ENCODE measurements at regions not wholly inside any gene's neighbourhood (a gene's known extent, or its start where the extent isn't known, plus 50 kb on each side); places are given as distances from the start of the nearest gene placed in this dataset.
"Not testable (repeated sequence)": the region's sequence is repeated elsewhere in the genome, so short reads cannot be mapped to it uniquely, and the experiment has no call there.

DNA sequence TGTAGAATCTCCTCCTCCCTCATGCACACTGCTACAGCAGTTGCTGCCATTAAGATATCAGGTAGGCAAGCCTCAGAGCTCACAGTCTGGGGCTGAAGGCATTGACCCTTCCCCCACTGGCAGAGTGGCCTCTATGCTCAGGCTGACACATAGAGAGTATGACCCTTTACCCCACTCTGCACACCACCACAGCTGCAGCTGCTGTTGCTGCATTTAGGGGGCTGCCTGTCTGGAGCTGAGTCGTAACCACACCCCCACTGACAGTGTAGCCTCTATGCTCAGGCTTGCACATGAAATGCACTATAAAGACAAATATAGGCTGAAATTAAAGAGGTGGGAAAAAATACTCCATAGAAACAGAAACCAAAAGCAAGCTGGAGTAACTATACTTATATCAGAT lies 289.3 kb upstream of the PABPC4L start:
- intact Hi-C loops (cut with DNase I), result no loop called here
- no peaks in the 10 kb centered on the region for H3K9me3 ChIP-seq
- no peaks in the 10 kb centered on the region for H3K27me3 ChIP-seq
- H3K9ac ChIP-seq (ENCODE audit: low read depth in 2 of 2, low read length in 2 of 2), result no peak overlapping the region
- no peak for TF ChIP-seq CTCF (IDR thresholded peaks at IDR 0.05)
- no peak for DNase-seq
- H3K4me1 ChIP-seq, result no peaks in the 10 kb centered on the region
- H3K27ac ChIP-seq, result no peak overlapping the region
- no peak overlapping the region for H3K4me3 ChIP-seq
- H3K36me3 ChIP-seq, result no peaks in the 10 kb centered on the region

GRCh38 chr4:134483514-134483913 lies 281.9 kb upstream of the PABPC4L start:
- H3K36me3 ChIP-seq; DNase-seq; H3K9me3 ChIP-seq; H3K4me1 ChIP-seq; H3K27me3 ChIP-seq; intact Hi-C loops (cut with DNase I); H3K4me3 ChIP-seq; H3K27ac ChIP-seq; H3K9ac ChIP-seq (ENCODE audit: low read depth in 2 of 2, low read length in 2 of 2): not testable (repeated sequence)

GRCh38 chr4:134471569-134471968 lies 270.0 kb upstream of the PABPC4L start:
- Histone ChIP-seq H3K27me3 (no peaks in the 10 kb centered on the region), H3K27ac (no peak overlapping the region), H3K9ac (ENCODE audit: low read depth in 2 of 2, low read length in 2 of 2) (no peak overlapping the region), H3K36me3 (no peaks in the 10 kb centered on the region), H3K4me1 (no peaks in the 10 kb centered on the region), H3K9me3 (no peaks in the 10 kb centered on the region), H3K4me3 (no peak overlapping the region)
- TF ChIP-seq CTCF (IDR thresholded peaks at IDR 0.05), result no peak
- DNase-seq, result no peak
- intact Hi-C loops (cut with DNase I), result loop anchor here (5.0 kb wide), 1 partner anchor 306 kb away; no protein-coding TSS in a partner anchor

- no peaks in the 10 kb centered on the region for H3K4me1 ChIP-seq
- no peaks in the 10 kb centered on the region for H3K27me3 ChIP-seq
- H3K27ac ChIP-seq, result no peak overlapping the region
- no peaks in the 10 kb centered on the region for H3K9me3 ChIP-seq
- DNase-seq, result peak; percentile 28
- no peak overlapping the region for H3K9ac ChIP-seq (ENCODE audit: low read depth in 2 of 2, low read length in 2 of 2)
- H3K4me3 ChIP-seq, result no peak overlapping the region
- intact Hi-C loops (cut with DNase I), result loop anchor here (5.0 kb wide), 1 partner anchor 307 kb away; no protein-coding TSS in a partner anchor
- TF ChIP-seq CTCF (IDR thresholded peaks at IDR 0.05), result peak; percentile 29
- H3K36me3 ChIP-seq, result no peaks in the 10 kb centered on the region
Measured at GRCh38 chr4:134470544-134470943, 269.0 kb upstream of the PABPC4L start.

GRCh38 chr4:134465417-134465816 lies 263.8 kb upstream of the PABPC4L start:
- Histone ChIP-seq H3K27me3 (no peaks in the 10 kb centered on the region), H3K4me3 (no peak overlapping the region), H3K4me1 (no peaks in the 10 kb centered on the region), H3K9me3 (no peaks in the 10 kb centered on the region), H3K9ac (ENCODE audit: low read depth in 2 of 2, low read length in 2 of 2) (no peak overlapping the region), H3K36me3 (no peaks in the 10 kb centered on the region), H3K27ac (no peak overlapping the region)
- intact Hi-C loops (cut with DNase I), result no loop called here
- no peak for DNase-seq
- TF ChIP-seq CTCF (IDR thresholded peaks at IDR 0.05), result no peak

DNA sequence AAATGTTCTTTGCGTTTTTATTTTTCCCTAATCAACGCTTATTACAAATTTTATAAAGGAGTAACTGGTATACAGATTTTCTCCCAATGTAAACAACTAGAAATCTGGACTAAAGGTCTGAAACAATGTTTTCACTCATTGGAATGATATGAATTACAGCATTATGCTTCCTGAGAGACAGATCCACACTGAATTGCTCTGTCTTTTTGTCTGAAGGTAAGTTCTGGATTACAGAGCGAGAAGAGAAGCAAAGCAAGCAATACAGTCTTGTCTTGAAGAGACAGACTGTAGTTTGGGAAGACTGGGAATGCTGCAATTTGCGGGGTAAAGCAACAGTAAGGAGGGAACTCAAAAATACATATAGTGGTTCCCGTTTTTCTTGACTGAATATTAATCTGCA lies 262.2 kb upstream of the PABPC4L start:
- H3K9me3 ChIP-seq, result no peaks in the 10 kb centered on the region

More for the DNA sequence above, 262.2 kb upstream of the PABPC4L start:
- Histone ChIP-seq H3K27ac (no peak overlapping the region), H3K27me3 (no peaks in the 10 kb centered on the region), H3K4me1 (no peaks in the 10 kb centered on the region), H3K36me3 (no peaks in the 10 kb centered on the region), H3K4me3 (no peak overlapping the region), H3K9ac (ENCODE audit: low read depth in 2 of 2, low read length in 2 of 2) (no peak overlapping the region)
- intact Hi-C loops (cut with DNase I), result no loop called here
- TF ChIP-seq CTCF (IDR thresholded peaks at IDR 0.05), result no peak
- no peak for DNase-seq
